ENCODE measurements at regions not wholly inside any gene's neighbourhood (a gene's known extent, or its start where the extent isn't known, plus 50 kb on each side); places are given as distances from the start of the nearest gene placed in this dataset.

DNA sequence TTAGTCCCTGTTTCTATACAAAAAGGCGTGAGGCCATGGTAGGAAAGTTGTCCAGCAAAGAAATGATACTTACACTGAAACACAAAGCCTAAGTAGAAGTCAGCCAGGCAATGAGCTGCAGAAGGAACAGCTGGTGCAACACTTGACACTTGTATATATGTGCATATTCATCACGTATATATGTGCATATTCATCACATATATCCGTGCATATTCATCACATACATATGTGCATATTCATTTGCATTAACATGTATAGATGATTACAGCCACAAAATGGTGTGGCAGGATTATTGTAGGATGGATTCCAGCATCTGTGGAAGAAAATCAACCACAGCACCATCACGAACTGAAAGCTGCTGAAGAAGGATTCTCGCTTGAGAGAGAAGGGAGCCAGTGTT lies 189.0 kb upstream of the RGS18 start:
- Histone ChIP-seq H3K79me2 (ENCODE audit: control insufficient read depth, insufficient read depth, low read length) (no peaks in the 10 kb centered on the region), H3K9ac (ENCODE audit: control insufficient read depth, insufficient read depth, low read length) (no peak overlapping the region), H3K27ac (ENCODE audit: control insufficient read depth, insufficient read depth) (no peak overlapping the region), H4K20me1 (ENCODE audit: control insufficient read depth, insufficient read depth) (no peaks in the 10 kb centered on the region), H3K4me2 (ENCODE audit: control insufficient read depth, insufficient read depth) (no peak overlapping the region), H3K4me3 (no peak overlapping the region), H3K36me3 (ENCODE audit: control insufficient read depth in 2 of 2, insufficient read depth in 2 of 2, low read length in 1 of 2) (no peaks in the 10 kb centered on the region), H3K4me1 (ENCODE audit: control insufficient read depth, insufficient read depth, low read length) (no peaks in the 10 kb centered on the region), H3K27me3 (replicated peaks in 1 of 2; ENCODE audit: control insufficient read depth in 2 of 2, insufficient read depth in 2 of 2, low read length in 1 of 2) (no peaks in the 10 kb centered on the region), H2AFZ (ENCODE audit: control insufficient read depth, low read depth, low read length) (no peak overlapping the region), H3K9me3 (replicated peaks; ENCODE audit: control insufficient read depth, insufficient read depth, low read length) (no peaks in the 10 kb centered on the region)
- no TSS peak for BruUV-seq (replicated peaks)
- POLR2A ChIA-PET: no interaction called here
- SMC1A ChIA-PET (ENCODE audit: uncharacterized antibody, unreplicated experiment): no interaction called here
- intact Hi-C loops (cut with micrococcal nuclease; ENCODE audit: unreplicated experiment) (no loop called here), in situ Hi-C loops (cut with MboI) (no loop called here)
- TF ChIP-seq NR2F1 (conservative IDR thresholded peaks at IDR 0.05): no peak
- no peak for TF ChIP-seq NFYA (IDR thresholded peaks at IDR 0.05; ENCODE audit: borderline replicate concordance, low read depth, low read length)
- no peak for TF ChIP-seq SRF (IDR thresholded peaks at IDR 0.05; ENCODE audit: low read depth in 2 of 2, low read length in 2 of 2)
- TF ChIP-seq ZBED1 (IDR thresholded peaks at IDR 0.05; ENCODE audit: borderline replicate concordance): no peak
- no peak for TF ChIP-seq SIX5 (IDR thresholded peaks at IDR 0.05; ENCODE audit: low read depth, low read length, severe bottlenecking)
- TF ChIP-seq MTA2 (IDR thresholded peaks at IDR 0.05; ENCODE audit: low read depth): no peak
- no peak for TF ChIP-seq SMAD5 (IDR thresholded peaks at IDR 0.05; ENCODE audit: low read depth)
- no peak for TF ChIP-seq CBX5 (IDR thresholded peaks at IDR 0.05; ENCODE audit: low read depth)
- CTCF ChIA-PET: no interaction called here
- 2% methylated on average over 5 of the region's 5 CpGs for WGBS (ENCODE audit: insufficient coverage, insufficient replicate concordance, low lambda C conversion rate, missing lambda C conversion rate)
- ATAC-seq: no peak
- DNase-seq (ENCODE audit: low read depth, low spot score): no peak
- FAIRE-seq: no peak
- RAD21 ChIA-PET (ENCODE audit: unreplicated experiment): no interaction called here

- no peaks in the 10 kb centered on the region for H4K20me1 ChIP-seq (ENCODE audit: control insufficient read depth, insufficient read depth)
- no peaks in the 10 kb centered on the region for H3K4me1 ChIP-seq (ENCODE audit: control insufficient read depth, insufficient read depth, low read length)
- ChIA-PET SMC1A (ENCODE audit: uncharacterized antibody, unreplicated experiment) (no interaction called here), CTCF (no interaction called here), POLR2A (no interaction called here), RAD21 (ENCODE audit: unreplicated experiment) (no interaction called here)
- ATAC-seq: no peak
- no peak overlapping the region for H3K9ac ChIP-seq (ENCODE audit: control insufficient read depth, insufficient read depth, low read length)
- BruUV-seq (replicated peaks): no TSS peak
- no peak overlapping the region for H3K27ac ChIP-seq (ENCODE audit: control insufficient read depth, insufficient read depth)
- no peaks in the 10 kb centered on the region for H3K36me3 ChIP-seq (ENCODE audit: control insufficient read depth in 2 of 2, insufficient read depth in 2 of 2, low read length in 1 of 2)
- no peak overlapping the region for H3K4me2 ChIP-seq (ENCODE audit: control insufficient read depth, insufficient read depth)
- DNase-seq (ENCODE audit: low read depth, low spot score): no peak
- WGBS (ENCODE audit: insufficient coverage, insufficient replicate concordance, low lambda C conversion rate, missing lambda C conversion rate): 0% methylated on average over 1 of the region's 1 CpG
- no peak for FAIRE-seq
- H3K4me3 ChIP-seq: no peak overlapping the region
- no peaks in the 10 kb centered on the region for H3K79me2 ChIP-seq (ENCODE audit: control insufficient read depth, insufficient read depth, low read length)
- in situ Hi-C loops (cut with MboI) (no loop called here), intact Hi-C loops (cut with micrococcal nuclease; ENCODE audit: unreplicated experiment) (no loop called here)
- no peak overlapping the region for H2AFZ ChIP-seq (ENCODE audit: control insufficient read depth, low read depth, low read length)
- H3K27me3 ChIP-seq (replicated peaks in 1 of 2; ENCODE audit: control insufficient read depth in 2 of 2, insufficient read depth in 2 of 2, low read length in 1 of 2): no peaks in the 10 kb centered on the region
- no peaks in the 10 kb centered on the region for H3K9me3 ChIP-seq (replicated peaks; ENCODE audit: control insufficient read depth, insufficient read depth, low read length)
- TF ChIP-seq SP1 (IDR thresholded peaks at IDR 0.05; ENCODE audit: low read depth, low read length) (no peak), BRCA1 (IDR thresholded peaks at IDR 0.05; ENCODE audit: low read depth, low read length) (no peak), MYB (IDR thresholded peaks at IDR 0.05; ENCODE audit: borderline replicate concordance, low read depth, low read length) (no peak), ZNF24 (IDR thresholded peaks at IDR 0.05) (no peak), ZNF274 (IDR thresholded peaks at IDR 0.05; ENCODE audit: insufficient read depth, insufficient read length) (no peak)
- TF ChIP-seq, protein P1, sequence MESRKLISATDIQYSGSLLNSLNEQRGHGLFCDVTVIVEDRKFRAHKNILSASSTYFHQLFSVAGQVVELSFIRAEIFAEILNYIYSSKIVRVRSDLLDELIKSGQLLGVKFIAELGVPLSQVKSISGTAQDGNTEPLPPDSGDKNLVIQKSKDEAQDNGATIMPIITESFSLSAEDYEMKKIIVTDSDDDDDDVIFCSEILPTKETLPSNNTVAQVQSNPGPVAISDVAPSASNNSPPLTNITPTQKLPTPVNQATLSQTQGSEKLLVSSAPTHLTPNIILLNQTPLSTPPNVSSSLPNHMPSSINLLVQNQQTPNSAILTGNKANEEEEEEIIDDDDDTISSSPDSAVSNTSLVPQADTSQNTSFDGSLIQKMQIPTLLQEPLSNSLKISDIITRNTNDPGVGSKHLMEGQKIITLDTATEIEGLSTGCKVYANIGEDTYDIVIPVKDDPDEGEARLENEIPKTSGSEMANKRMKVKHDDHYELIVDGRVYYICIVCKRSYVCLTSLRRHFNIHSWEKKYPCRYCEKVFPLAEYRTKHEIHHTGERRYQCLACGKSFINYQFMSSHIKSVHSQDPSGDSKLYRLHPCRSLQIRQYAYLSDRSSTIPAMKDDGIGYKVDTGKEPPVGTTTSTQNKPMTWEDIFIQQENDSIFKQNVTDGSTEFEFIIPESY (IDR thresholded peaks at IDR 0.05): no peak
- TF ChIP-seq, protein P2, sequence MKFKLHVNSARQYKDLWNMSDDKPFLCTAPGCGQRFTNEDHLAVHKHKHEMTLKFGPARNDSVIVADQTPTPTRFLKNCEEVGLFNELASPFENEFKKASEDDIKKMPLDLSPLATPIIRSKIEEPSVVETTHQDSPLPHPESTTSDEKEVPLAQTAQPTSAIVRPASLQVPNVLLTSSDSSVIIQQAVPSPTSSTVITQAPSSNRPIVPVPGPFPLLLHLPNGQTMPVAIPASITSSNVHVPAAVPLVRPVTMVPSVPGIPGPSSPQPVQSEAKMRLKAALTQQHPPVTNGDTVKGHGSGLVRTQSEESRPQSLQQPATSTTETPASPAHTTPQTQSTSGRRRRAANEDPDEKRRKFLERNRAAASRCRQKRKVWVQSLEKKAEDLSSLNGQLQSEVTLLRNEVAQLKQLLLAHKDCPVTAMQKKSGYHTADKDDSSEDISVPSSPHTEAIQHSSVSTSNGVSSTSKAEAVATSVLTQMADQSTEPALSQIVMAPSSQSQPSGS (IDR thresholded peaks at IDR 0.05; ENCODE audit: low read length): no peak
Measured at GRCh38 chr1:191970116-191970515, 188.1 kb upstream of the RGS18 start.

Data from GM12878 (cell line).